GM10266 (cell line): ENCODE measurements at regions not wholly inside any gene's neighbourhood (a gene's known extent, or its start where the extent isn't known, plus 50 kb on each side); places are given as distances from the start of the nearest gene placed in this dataset.

Experiments
- DNase-seq: peaks from one replicate; pipeline ENCODE4 v3.0.0; 2012; ENCODE audit errors: extremely low spot score
- CTCF ChIP-seq: IDR thresholded peaks from 2 replicates; pipeline ENCODE4 v1.5.1; 2012; ENCODE audit warnings: mild to moderate bottlenecking, low read depth; ENCODE audit not compliant: control insufficient read depth, insufficient read depth; ENCODE audit errors: missing control alignments

- TF ChIP-seq CTCF = no peak
Observed at GRCh38 chr4:164606478-164606877, 147.5 kb upstream of the SMIM31 start.

DNA sequence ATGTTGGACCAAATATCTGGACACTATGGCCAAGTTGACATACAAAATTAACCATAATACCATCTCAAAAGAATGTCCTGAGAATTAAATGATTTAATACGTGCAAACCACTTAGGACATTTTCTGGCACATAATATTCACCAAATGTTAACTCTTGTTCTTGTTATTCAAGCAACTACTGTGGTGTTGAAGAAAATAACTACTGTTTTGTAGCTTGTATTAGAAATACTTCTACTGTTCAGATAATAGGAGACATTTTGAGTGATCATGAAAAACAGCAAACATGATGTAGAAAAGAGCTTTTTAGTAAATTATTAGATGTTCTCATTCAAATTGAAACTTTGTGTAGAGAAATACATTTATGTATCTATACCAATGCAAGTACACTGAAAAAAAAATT is 140.7 kb upstream of the SMIM31 start:
- no peak for DNase-seq
- no peak for TF ChIP-seq CTCF

More at GRCh38 chr4:164606478-164606877, 147.5 kb upstream of the SMIM31 start:
- DNase-seq = no peak

GRCh38 chr4:164613792-164614191 is 140.1 kb upstream of the SMIM31 start:
- no peak for DNase-seq
- no peak for TF ChIP-seq CTCF

DNA sequence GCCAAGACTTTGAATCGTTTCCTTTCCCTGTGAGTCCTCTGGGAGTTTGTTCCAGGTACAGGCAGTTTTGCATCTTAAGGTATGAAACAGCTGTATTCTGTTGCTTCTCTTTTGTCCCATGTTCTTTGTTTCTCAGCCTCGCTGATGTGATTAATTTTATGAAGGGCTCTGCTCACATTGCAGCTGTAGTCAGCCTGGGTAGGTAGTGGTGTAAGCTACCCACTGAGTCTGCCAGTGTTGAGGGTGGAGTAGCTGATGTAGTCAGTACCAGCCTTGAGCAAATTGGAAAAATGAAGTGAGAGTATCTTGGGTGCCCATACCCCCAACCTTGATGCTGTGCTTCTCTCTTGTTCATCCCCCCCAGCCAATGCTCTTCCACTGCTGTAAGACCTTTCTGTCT is 139.6 kb upstream of the SMIM31 start:
- no peak for TF ChIP-seq CTCF
- DNase-seq = no peak

- DNase-seq = no peak
Observed at GRCh38 chr4:164614999-164615398, 138.9 kb upstream of the SMIM31 start.

GRCh38 chr4:164615964-164616363 is 138.0 kb upstream of the SMIM31 start:
- TF ChIP-seq CTCF = no peak
- DNase-seq = no peak

More at GRCh38 chr4:164614999-164615398, 138.9 kb upstream of the SMIM31 start:
- no peak for TF ChIP-seq CTCF

DNA sequence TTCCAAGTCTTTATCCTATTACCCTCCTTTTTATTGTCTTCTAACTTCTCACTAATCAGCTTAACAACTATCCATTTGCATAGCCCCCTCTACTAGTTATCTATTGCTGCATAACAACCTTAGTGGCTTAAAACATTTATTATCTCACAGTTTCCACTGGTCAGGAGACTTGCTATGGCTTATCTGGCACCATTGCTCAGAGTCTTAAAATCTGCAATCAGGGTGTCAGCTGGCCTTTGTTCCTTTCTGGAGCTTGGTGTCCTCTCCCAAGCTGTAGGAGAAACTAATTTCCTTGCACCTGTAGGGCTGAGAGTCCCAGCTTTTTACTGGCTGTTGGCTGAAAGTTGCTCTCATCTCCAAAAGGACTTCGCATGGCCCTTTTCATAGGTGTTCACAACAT is 137.0 kb upstream of the SMIM31 start:
- no peak for DNase-seq
- TF ChIP-seq CTCF = no peak
